ENCODE measurements at regions not wholly inside any gene's neighbourhood (a gene's known extent, or its start where the extent isn't known, plus 50 kb on each side); places are given as distances from the start of the nearest gene placed in this dataset.

DNA sequence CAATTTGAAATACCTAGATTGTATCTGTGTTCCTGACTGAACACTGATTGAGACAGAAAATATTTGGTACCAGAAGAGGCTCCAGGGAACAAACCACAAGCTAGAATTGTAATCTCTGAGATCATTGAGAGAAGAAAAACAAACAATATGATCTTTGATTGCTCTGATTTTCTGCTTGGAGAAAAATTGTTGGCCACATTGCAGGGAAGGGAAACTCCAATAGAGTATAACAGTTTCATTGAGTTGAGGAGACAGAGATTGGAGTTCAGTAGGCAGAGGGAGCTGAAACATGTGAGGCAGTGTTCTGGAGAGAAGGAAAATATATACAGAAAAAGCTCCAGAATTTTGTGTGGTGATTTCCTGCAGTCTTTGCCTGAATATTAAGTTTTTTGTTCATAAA, 158.2 kb downstream of the C4orf33 start:
- Histone ChIP-seq H3K4me2 (ENCODE audit: insufficient read depth, low read length) (no peak overlapping the region), H3K27me3 (ENCODE audit: control insufficient read depth in 2 of 2, insufficient read depth in 2 of 2, low read length in 2 of 2) (no peaks in the 10 kb centered on the region), H3K79me2 (ENCODE audit: control insufficient read depth, insufficient read depth, low read length) (no peaks in the 10 kb centered on the region), H3K4me1 (replicated peaks in 1 of 2; ENCODE audit: control insufficient read depth in 2 of 2, insufficient read depth in 2 of 2, low read length in 2 of 2) (no peaks in the 10 kb centered on the region), H2AFZ (ENCODE audit: low read depth, low read length) (no peak overlapping the region), H4K20me1 (replicated peaks; ENCODE audit: control insufficient read depth, insufficient read depth, low read length) (no peaks in the 10 kb centered on the region), H3K9me1 (ENCODE audit: control insufficient read depth, insufficient read depth, low read length) (no peaks in the 10 kb centered on the region), H3K4me3 (no peak overlapping the region), H3K9ac (ENCODE audit: insufficient read depth in 1 of 2, low read depth in 2 of 2, low read length in 2 of 2) (no peak overlapping the region), H3K36me3 (ENCODE audit: control insufficient read depth, insufficient read depth, low read length) (no peaks in the 10 kb centered on the region), H3K27ac (ENCODE audit: extremely low read depth, low read depth, low read length) (no peak overlapping the region), H3K9me3 (replicated peaks; ENCODE audit: control insufficient read depth, insufficient read depth, low read depth, low read length) (no peaks in the 10 kb centered on the region)
- no peak for DNase-seq (ENCODE audit: extremely low read depth in 1 of 4, low spot score in 3 of 4)
- ChIA-PET POLR2A (no interaction called here), CTCF (ENCODE audit: low intra/inter-chr PET ratio) (no interaction called here)
- BruUV-seq (replicated peaks) = no TSS peak
- in situ Hi-C loops (cut with MboI) (no loop called here), intact Hi-C loops (cut with micrococcal nuclease) (no loop called here)
- FAIRE-seq = no peak
- TF ChIP-seq, protein P1, sequence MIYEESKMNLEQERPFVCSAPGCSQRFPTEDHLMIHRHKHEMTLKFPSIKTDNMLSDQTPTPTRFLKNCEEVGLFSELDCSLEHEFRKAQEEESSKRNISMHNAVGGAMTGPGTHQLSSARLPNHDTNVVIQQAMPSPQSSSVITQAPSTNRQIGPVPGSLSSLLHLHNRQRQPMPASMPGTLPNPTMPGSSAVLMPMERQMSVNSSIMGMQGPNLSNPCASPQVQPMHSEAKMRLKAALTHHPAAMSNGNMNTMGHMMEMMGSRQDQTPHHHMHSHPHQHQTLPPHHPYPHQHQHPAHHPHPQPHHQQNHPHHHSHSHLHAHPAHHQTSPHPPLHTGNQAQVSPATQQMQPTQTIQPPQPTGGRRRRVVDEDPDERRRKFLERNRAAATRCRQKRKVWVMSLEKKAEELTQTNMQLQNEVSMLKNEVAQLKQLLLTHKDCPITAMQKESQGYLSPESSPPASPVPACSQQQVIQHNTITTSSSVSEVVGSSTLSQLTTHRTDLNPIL (CRISPR knock-in tag; IDR thresholded peaks at IDR 0.05) = no peak
- ATAC-seq = no peak

DNA sequence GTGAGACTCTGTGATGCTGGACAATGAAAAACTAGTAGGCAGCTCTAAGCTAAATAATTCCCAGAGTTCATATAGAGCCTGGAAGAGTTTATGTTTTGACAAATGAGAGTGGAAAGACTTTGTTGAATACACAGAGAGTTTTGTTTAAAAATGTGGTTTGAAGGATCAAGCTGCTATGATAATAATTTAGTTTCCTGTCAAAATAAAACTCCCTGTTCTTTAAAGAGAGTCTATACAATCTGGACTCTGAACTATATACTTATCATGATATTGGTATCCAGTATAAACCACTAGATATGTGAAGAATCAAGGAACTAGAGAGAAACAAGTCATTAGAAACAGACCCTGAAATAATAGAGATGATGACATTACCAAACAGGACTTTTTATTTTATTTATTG, 158.6 kb downstream of the C4orf33 start:
- Histone ChIP-seq H3K9me3 (replicated peaks; ENCODE audit: control insufficient read depth, insufficient read depth, low read depth, low read length) (no peaks in the 10 kb centered on the region), H2AFZ (ENCODE audit: low read depth, low read length) (no peak overlapping the region), H3K4me2 (ENCODE audit: insufficient read depth, low read length) (no peak overlapping the region), H3K27ac (ENCODE audit: extremely low read depth, low read depth, low read length) (no peak overlapping the region), H3K4me3 (no peak overlapping the region), H3K4me1 (replicated peaks in 1 of 2; ENCODE audit: control insufficient read depth in 2 of 2, insufficient read depth in 2 of 2, low read length in 2 of 2) (no peaks in the 10 kb centered on the region), H3K9me1 (ENCODE audit: control insufficient read depth, insufficient read depth, low read length) (no peaks in the 10 kb centered on the region), H4K20me1 (replicated peaks; ENCODE audit: control insufficient read depth, insufficient read depth, low read length) (no peaks in the 10 kb centered on the region), H3K9ac (ENCODE audit: insufficient read depth in 1 of 2, low read depth in 2 of 2, low read length in 2 of 2) (no peak overlapping the region), H3K79me2 (ENCODE audit: control insufficient read depth, insufficient read depth, low read length) (no peaks in the 10 kb centered on the region), H3K27me3 (ENCODE audit: control insufficient read depth in 2 of 2, insufficient read depth in 2 of 2, low read length in 2 of 2) (no peaks in the 10 kb centered on the region), H3K36me3 (ENCODE audit: control insufficient read depth, insufficient read depth, low read length) (no peaks in the 10 kb centered on the region)
- in situ Hi-C loops (cut with MboI) (no loop called here), intact Hi-C loops (cut with micrococcal nuclease) (no loop called here)
- POLR2A ChIA-PET = no interaction called here
- CTCF ChIA-PET (ENCODE audit: low intra/inter-chr PET ratio) = no interaction called here
- no TSS peak for BruUV-seq (replicated peaks)
- no peak for DNase-seq (ENCODE audit: extremely low read depth in 1 of 4, low spot score in 3 of 4)
- no peak for ATAC-seq
- FAIRE-seq = no peak
- no peak for TF ChIP-seq KHSRP (IDR thresholded peaks at IDR 0.05)
- TF ChIP-seq DMBX1 (CRISPR knock-in tag; IDR thresholded peaks at IDR 0.05; ENCODE audit: borderline replicate concordance) = no peak
- TF ChIP-seq RB1 (IDR thresholded peaks at IDR 0.05; ENCODE audit: low read depth) = no peak
- no peak for TF ChIP-seq ZNF785 (CRISPR knock-in tag; IDR thresholded peaks at IDR 0.05)
- TF ChIP-seq, protein P2, sequence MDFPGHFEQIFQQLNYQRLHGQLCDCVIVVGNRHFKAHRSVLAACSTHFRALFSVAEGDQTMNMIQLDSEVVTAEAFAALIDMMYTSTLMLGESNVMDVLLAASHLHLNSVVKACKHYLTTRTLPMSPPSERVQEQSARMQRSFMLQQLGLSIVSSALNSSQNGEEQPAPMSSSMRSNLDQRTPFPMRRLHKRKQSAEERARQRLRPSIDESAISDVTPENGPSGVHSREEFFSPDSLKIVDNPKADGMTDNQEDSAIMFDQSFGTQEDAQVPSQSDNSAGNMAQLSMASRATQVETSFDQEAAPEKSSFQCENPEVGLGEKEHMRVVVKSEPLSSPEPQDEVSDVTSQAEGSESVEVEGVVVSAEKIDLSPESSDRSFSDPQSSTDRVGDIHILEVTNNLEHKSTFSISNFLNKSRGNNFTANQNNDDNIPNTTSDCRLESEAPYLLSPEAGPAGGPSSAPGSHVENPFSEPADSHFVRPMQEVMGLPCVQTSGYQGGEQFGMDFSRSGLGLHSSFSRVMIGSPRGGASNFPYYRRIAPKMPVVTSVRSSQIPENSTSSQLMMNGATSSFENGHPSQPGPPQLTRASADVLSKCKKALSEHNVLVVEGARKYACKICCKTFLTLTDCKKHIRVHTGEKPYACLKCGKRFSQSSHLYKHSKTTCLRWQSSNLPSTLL (IDR thresholded peaks at IDR 0.05) = no peak
- TF ChIP-seq MTF1 (CRISPR knock-in tag; IDR thresholded peaks at IDR 0.05; ENCODE audit: borderline replicate concordance) = no peak
- TF ChIP-seq, protein P3, sequence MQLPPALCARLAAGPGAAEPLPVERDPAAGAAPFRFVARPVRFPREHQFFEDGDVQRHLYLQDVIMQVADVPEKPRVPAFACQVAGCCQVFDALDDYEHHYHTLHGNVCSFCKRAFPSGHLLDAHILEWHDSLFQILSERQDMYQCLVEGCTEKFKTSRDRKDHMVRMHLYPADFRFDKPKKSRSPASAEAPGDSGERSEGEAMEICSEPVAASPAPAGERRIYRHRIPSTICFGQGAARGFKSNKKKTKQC (CRISPR knock-in tag; IDR thresholded peaks at IDR 0.05) = no peak
- TF ChIP-seq ZNF224 (CRISPR knock-in tag; IDR thresholded peaks at IDR 0.05) = no peak
- TF ChIP-seq, protein P4, sequence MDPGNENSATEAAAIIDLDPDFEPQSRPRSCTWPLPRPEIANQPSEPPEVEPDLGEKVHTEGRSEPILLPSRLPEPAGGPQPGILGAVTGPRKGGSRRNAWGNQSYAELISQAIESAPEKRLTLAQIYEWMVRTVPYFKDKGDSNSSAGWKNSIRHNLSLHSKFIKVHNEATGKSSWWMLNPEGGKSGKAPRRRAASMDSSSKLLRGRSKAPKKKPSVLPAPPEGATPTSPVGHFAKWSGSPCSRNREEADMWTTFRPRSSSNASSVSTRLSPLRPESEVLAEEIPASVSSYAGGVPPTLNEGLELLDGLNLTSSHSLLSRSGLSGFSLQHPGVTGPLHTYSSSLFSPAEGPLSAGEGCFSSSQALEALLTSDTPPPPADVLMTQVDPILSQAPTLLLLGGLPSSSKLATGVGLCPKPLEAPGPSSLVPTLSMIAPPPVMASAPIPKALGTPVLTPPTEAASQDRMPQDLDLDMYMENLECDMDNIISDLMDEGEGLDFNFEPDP (CRISPR knock-in tag; IDR thresholded peaks at IDR 0.05) = no peak
- no peak for TF ChIP-seq MAFG (tag; conservative IDR thresholded peaks at IDR 0.05)
- no peak for TF ChIP-seq ZNF217 (CRISPR knock-in tag; IDR thresholded peaks at IDR 0.05)
